Breast epithelium (tissue), 4 donors: ENCODE measurements at regions not wholly inside any gene's neighbourhood (a gene's known extent, or its start where the extent isn't known, plus 50 kb on each side); places are given as distances from the start of the nearest gene placed in this dataset.

ENCODE experiments used
- DNase-seq, 2 donors: peaks; one replicate each; pipeline ENCODE4 v3.0.0-alpha.2; 2019; ENCODE audit warnings: low spot score in 2 of 2
- H3K27ac ChIP-seq, 2 donors: fragments of 200-600 bp; sonication (generic) in 1 of 2; one replicate each; pipeline ENCODE4 v1.5.1; 2016 to 2019; ENCODE audit warnings: mild to moderate bottlenecking in 1 of 2
- H3K27me3 ChIP-seq, 2 donors: fragments of 200-600 bp; sonication (generic) in 1 of 2; one replicate each; pipeline versions ENCODE4 v1.5.1 to v1.6.0; 2017 to 2019; ENCODE audit warnings: control low read depth in 1 of 2, mild to moderate bottlenecking in 1 of 2
- H3K36me3 ChIP-seq: fragments of 200-600 bp; one replicate; pipeline ENCODE4 v1.5.1; 2019
- H3K4me1 ChIP-seq, 2 donors: fragments of 200-600 bp; sonication (generic); one replicate each; pipeline ENCODE4 v1.5.1; 2016 to 2019; ENCODE audit warnings: control low read depth in 1 of 2
- H3K4me3 ChIP-seq, 3 donors: fragments of 200-600 bp; sonication (generic); 1 replicate in 2 of 3; 2 replicates in 1 of 3; pipeline ENCODE4 v1.5.1; 2016 to 2019; ENCODE audit warnings: mild to moderate bottlenecking in 3 of 3, moderate library complexity in 2 of 3
- H3K9me3 ChIP-seq, 2 donors: fragments of 200-600 bp; sonication (generic) in 1 of 2; one replicate each; pipeline ENCODE4 v1.5.1; 2016 to 2019; ENCODE audit warnings: control low read depth in 1 of 2
- CTCF ChIP-seq, 3 donors: fragments of 450-650 bp; IDR thresholded peaks; one replicate each; pipeline ENCODE4 v1.5.1; 2016 to 2017; ENCODE audit warnings: antibody characterized with exemption in 3 of 3, mild to moderate bottlenecking in 3 of 3, moderate library complexity in 3 of 3
- POLR2A ChIP-seq: fragments of 450-650 bp; IDR thresholded peaks from one replicate; pipeline ENCODE4 v1.6.1; 2016; ENCODE audit warnings: antibody characterized with exemption, mild to moderate bottlenecking, moderate library complexity
- POLR2AphosphoS5 ChIP-seq, 3 donors: sonication (generic); formaldehyde crosslinking; IDR thresholded peaks; one replicate each; pipeline ENCODE4 v1.6.1; 2017; ENCODE audit warnings: antibody characterized with exemption in 3 of 3
- intact Hi-C: fragments of 100-400 bp; cut with DNase I; formaldehyde crosslinking; loops from one replicate; pipeline ENCODE4 v1.15.1; 2023; ENCODE audit warnings: low total_unique reads

- no peak for TF ChIP-seq POLR2A
- no peak for TF ChIP-seq POLR2AphosphoS5 (IDR thresholded peaks at IDR 0.05)
- no peak for TF ChIP-seq CTCF (IDR thresholded peaks at IDR 0.05)
- Histone ChIP-seq H3K36me3 (no peaks in the 10 kb centered on the region), H3K4me3 (no peak overlapping the region), H3K27me3 (no peaks in the 10 kb centered on the region), H3K4me1 (no peaks in the 10 kb centered on the region), H3K9me3 (peaks cover 0 to 14% of the 10 kb centered on the region in 2 donors), H3K27ac (no peak overlapping the region)
- DNase-seq, result no peak
- intact Hi-C loops, result no loop called here
Observed at GRCh38 chr1:209053587-209053986, 529.9 kb upstream of the CAMK1G start.

GRCh38 chr1:209057083-209057482 lies 526.4 kb upstream of the CAMK1G start:
- Histone ChIP-seq H3K27ac (no peak overlapping the region), H3K4me1 (no peaks in the 10 kb centered on the region), H3K4me3 (no peak overlapping the region), H3K27me3 (no peaks in the 10 kb centered on the region), H3K36me3 (no peaks in the 10 kb centered on the region), H3K9me3 (peaks cover 0 to 14% of the 10 kb centered on the region in 2 donors)
- intact Hi-C loops, result no loop called here
- TF ChIP-seq POLR2A (no peak), POLR2AphosphoS5 (IDR thresholded peaks at IDR 0.05) (no peak)
- no peak for DNase-seq

DNA sequence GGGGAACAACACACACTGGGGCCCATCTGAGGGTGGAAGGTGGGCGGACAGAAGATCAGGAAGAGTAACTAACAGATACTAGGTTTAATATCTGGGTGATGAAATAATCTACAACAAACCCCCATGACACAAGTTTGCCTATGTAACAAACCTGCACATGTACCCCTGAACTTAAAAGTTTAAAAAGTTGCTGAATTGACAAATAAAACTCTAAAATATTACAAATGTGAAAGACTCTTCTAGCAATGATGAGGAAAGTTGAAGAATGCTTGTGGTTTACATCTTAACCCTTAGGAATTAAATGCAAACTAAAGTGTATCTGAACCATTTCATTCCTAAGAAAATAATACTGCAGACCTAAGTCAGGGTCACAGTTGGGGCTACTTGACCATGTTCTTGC lies 525.6 kb upstream of the CAMK1G start:
- TF ChIP-seq POLR2AphosphoS5 (IDR thresholded peaks at IDR 0.05) (no peak), POLR2A (no peak), CTCF (IDR thresholded peaks at IDR 0.05) (no peak)

DNA sequence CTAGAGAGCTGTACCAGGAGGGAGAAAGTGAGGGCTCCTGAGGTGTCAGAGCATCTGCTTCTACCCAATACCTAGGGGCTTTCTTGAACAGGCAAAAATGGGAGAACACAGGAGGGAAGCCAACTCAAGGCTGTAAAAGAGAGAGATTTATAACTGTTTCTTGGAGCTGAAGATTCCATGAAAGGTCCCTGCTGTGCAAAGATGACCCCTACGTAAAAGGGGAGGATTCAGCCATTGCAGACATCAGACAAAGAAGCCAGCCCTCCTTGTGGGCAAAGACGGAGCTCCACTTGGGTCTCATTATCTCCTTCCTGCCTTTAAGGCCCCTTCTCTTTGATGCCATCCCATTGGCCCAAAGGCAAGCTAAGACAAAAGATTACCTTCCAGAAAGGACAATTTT lies 524.1 kb upstream of the CAMK1G start:
- H3K27me3 ChIP-seq, result no peaks in the 10 kb centered on the region
- TF ChIP-seq CTCF (IDR thresholded peaks at IDR 0.05) (no peak), POLR2AphosphoS5 (IDR thresholded peaks at IDR 0.05) (no peak), POLR2A (no peak)
- H3K9me3 ChIP-seq, result peaks cover 0 to 14% of the 10 kb centered on the region in 2 donors
- no peak for DNase-seq
- H3K4me1 ChIP-seq, result no peaks in the 10 kb centered on the region
- H3K4me3 ChIP-seq, result no peak overlapping the region
- no peaks in the 10 kb centered on the region for H3K36me3 ChIP-seq
- no peak overlapping the region for H3K27ac ChIP-seq
- intact Hi-C loops, result no loop called here

More for the DNA sequence above, 525.6 kb upstream of the CAMK1G start:
- H3K9me3 ChIP-seq, result peaks cover 0 to 14% of the 10 kb centered on the region in 2 donors
- H3K27me3 ChIP-seq, result no peaks in the 10 kb centered on the region
- no peak for DNase-seq
- H3K36me3 ChIP-seq, result no peaks in the 10 kb centered on the region
- H3K4me1 ChIP-seq, result no peaks in the 10 kb centered on the region
- H3K4me3 ChIP-seq, result no peak overlapping the region
- no peak overlapping the region for H3K27ac ChIP-seq
- intact Hi-C loops, result no loop called here

DNA sequence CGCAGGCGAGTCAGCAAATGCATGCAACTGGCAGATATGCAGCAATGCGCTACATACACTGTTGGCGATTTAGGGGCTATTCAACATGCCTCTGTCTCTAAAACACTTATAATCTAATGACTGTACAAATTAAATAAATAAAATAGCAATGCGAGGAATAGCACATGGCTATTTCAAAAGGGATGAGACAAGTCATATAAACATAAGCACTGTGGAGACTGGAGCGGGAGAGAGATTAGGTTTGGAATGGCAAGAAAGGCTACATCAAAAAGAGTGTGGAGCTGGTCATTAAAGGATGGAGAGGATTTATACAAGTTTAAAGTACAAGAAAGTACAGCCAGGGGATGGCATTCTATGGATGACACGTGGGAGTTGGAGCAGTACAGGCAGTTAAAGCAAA lies 523.5 kb upstream of the CAMK1G start:
- H3K27me3 ChIP-seq, result no peaks in the 10 kb centered on the region
- no peak overlapping the region for H3K4me3 ChIP-seq
- no peak overlapping the region for H3K27ac ChIP-seq
- no peaks in the 10 kb centered on the region for H3K36me3 ChIP-seq
- no peak for DNase-seq
- no peaks in the 10 kb centered on the region for H3K4me1 ChIP-seq
- intact Hi-C loops, result no loop called here
- TF ChIP-seq CTCF (IDR thresholded peaks at IDR 0.05) (no peak), POLR2A (no peak), POLR2AphosphoS5 (IDR thresholded peaks at IDR 0.05) (no peak)
- H3K9me3 ChIP-seq, result peaks cover 0 to 14% of the 10 kb centered on the region in 2 donors

DNA sequence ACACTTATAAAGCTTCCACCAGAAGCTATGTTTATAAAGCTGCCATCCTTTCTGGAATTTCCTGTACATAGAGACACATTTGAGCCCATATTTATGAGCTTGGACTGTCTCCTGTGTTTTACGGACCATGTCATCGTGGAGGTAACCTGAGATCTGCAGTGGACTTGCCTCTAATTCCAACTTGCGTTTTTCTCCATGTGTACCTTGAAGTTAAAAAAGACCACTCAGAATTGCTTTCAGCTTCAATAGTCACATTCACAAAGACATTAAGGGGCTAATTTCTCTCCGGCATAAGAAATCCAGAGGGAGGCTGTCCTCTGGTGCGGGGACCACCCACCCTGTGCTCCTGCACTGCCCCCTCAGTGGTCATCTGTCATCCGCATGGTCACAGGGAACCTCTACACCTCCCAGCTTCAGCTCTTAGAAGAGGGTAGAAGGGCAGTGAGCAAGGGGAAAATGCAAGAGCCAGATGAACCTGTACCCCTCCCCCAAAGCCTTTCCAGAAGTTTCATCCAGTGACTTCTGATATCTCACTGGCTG lies 521.4 kb upstream of the CAMK1G start:
- intact Hi-C loops, result no loop called here
- no peak overlapping the region for H3K4me3 ChIP-seq
- H3K4me1 ChIP-seq, result no peaks in the 10 kb centered on the region
- H3K9me3 ChIP-seq, result peaks cover 0 to 3% of the 10 kb centered on the region in 2 donors
- no peak overlapping the region for H3K27ac ChIP-seq
- no peaks in the 10 kb centered on the region for H3K27me3 ChIP-seq
- H3K36me3 ChIP-seq, result no peaks in the 10 kb centered on the region
- no peak for DNase-seq
- TF ChIP-seq POLR2AphosphoS5 (IDR thresholded peaks at IDR 0.05) (no peak), CTCF (IDR thresholded peaks at IDR 0.05) (no peak), POLR2A (no peak)
